Upper lobe of right lung (tissue), 1 donor: ENCODE measurements at regions not wholly inside any gene's neighbourhood (a gene's known extent, or its start where the extent isn't known, plus 50 kb on each side); places are given as distances from the start of the nearest gene placed in this dataset.

Experiments
- ATAC-seq: fragments of 200-7000 bp; cut with Tn5 transposase; one replicate; pipeline ENCODE4 v1.9.1; 2020; ENCODE audit warnings: mild to moderate bottlenecking, moderate library complexity
- DNase-seq: peaks from one replicate; pipeline ENCODE4 v3.0.0-alpha.2; 2020
- H3K27ac ChIP-seq: fragments of 200-600 bp; one replicate; pipeline ENCODE4 v1.8.0; 2022
- H3K27me3 ChIP-seq: fragments of 200-600 bp; one replicate; pipeline ENCODE4 v1.8.0; 2022; ENCODE audit warnings: mild to moderate bottlenecking
- H3K36me3 ChIP-seq: fragments of 200-600 bp; one replicate; pipeline ENCODE4 v1.8.0; 2022
- H3K4me1 ChIP-seq: fragments of 200-600 bp; one replicate; pipeline ENCODE4 v1.8.0; 2022
- H3K4me3 ChIP-seq: fragments of 200-600 bp; one replicate; pipeline ENCODE4 v1.8.0; 2022; ENCODE audit warnings: mild to moderate bottlenecking
- H3K9me3 ChIP-seq: fragments of 200-600 bp; one replicate; pipeline ENCODE4 v1.8.0; 2022
- intact Hi-C: fragments of 100-400 bp; cut with DNase I; formaldehyde crosslinking; loops from one replicate; pipeline ENCODE4 v1.11.0; 2022
- TF ChIP-seq, protein P1 (sequence below): fragments of 200-600 bp; IDR thresholded peaks from one replicate; pipeline ENCODE4 v1.8.0; 2022; ENCODE audit warnings: antibody characterized with exemption
- donor health status: DM: no; HTN: yes; CAD: no; lungs with severe emphysema.

DNA sequence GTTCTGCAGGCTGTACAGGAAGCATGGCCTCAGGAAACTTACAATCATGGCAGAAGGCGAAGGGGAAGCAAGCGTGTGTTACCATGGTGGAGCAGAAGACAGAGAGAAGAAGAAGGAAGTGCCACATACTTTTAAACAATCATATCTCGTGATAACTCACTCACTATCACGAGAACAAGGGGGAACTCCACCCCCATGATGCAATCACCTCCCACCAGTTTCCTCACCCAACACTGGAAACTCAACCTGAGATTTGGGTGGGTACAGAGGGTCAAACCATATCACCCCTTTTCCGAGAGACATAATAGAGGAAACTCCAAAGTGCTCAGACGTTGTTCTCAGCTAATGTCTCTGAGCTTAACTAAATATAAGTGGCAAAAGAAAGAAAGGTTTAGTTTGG, 186.3 kb upstream of the MME start:
- H3K4me3 ChIP-seq, result no peak overlapping the region
- H3K27ac ChIP-seq, result no peak overlapping the region
- H3K36me3 ChIP-seq, result no peaks in the 10 kb centered on the region
- H3K9me3 ChIP-seq, result no peaks in the 10 kb centered on the region
- TF ChIP-seq, protein P1, sequence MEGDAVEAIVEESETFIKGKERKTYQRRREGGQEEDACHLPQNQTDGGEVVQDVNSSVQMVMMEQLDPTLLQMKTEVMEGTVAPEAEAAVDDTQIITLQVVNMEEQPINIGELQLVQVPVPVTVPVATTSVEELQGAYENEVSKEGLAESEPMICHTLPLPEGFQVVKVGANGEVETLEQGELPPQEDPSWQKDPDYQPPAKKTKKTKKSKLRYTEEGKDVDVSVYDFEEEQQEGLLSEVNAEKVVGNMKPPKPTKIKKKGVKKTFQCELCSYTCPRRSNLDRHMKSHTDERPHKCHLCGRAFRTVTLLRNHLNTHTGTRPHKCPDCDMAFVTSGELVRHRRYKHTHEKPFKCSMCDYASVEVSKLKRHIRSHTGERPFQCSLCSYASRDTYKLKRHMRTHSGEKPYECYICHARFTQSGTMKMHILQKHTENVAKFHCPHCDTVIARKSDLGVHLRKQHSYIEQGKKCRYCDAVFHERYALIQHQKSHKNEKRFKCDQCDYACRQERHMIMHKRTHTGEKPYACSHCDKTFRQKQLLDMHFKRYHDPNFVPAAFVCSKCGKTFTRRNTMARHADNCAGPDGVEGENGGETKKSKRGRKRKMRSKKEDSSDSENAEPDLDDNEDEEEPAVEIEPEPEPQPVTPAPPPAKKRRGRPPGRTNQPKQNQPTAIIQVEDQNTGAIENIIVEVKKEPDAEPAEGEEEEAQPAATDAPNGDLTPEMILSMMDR, result no peak
- ATAC-seq (no peak), DNase-seq (no peak)
- intact Hi-C loops, result no loop called here
- no peaks in the 10 kb centered on the region for H3K4me1 ChIP-seq
- no peaks in the 10 kb centered on the region for H3K27me3 ChIP-seq

DNA sequence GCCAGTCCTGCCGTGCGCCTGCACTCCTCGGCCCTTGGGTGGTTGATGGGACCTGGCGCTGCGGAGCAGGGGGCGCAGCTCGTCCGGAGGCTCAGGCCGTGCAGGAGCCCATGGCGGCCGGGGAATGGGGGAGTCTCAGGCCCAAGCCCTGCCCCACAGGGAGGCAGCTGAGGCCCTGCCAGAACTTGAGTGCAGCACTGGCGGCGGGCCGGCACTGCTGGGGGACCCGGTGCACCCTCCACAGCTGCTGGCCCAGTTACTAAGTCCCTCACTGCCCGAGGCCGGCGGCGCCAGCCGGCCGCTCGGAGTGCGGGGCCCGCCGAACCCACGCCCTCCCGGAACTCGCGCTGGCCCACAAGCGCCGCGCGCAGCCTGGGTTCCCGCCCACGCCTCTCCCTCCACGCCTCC, 190.9 kb upstream of the MME start:
- intact Hi-C loops, result no loop called here
- no peak for DNase-seq
- TF ChIP-seq, protein P1, result no peak

DNA sequence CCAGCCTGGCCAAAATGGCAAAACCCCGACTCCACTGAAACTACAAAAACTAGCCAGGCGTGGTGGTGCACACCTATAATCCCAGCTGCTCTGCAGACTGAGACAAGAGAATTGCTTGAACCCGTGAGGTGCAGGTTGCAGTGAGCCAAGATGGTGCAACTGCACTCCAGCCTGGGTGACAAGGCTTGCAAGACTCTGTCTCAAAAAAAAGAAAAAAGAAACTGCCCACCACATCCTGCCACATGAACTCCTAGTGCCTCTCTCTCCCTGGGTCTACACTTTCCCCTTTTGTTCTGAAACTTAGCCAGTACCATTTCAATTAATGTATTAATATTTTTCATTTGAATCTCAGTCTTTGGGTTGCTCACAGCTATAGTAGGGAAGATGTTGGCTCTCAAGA, 192.2 kb upstream of the MME start:
- no peaks in the 10 kb centered on the region for H3K36me3 ChIP-seq
- ATAC-seq, result no peak
- no peaks in the 10 kb centered on the region for H3K9me3 ChIP-seq
- H3K27ac ChIP-seq, result no peak overlapping the region
- intact Hi-C loops, result no loop called here
- no peak overlapping the region for H3K4me3 ChIP-seq
- TF ChIP-seq, protein P1, result no peak
- no peak for DNase-seq
- H3K27me3 ChIP-seq, result no peaks in the 10 kb centered on the region
- H3K4me1 ChIP-seq, result no peaks in the 10 kb centered on the region

More for the DNA sequence above, 190.9 kb upstream of the MME start:
- Histone ChIP-seq H3K27ac (no peak overlapping the region), H3K27me3 (no peaks in the 10 kb centered on the region), H3K4me1 (no peaks in the 10 kb centered on the region), H3K36me3 (no peaks in the 10 kb centered on the region), H3K4me3 (no peak overlapping the region), H3K9me3 (no peaks in the 10 kb centered on the region)
- peak; percentile 19 for ATAC-seq

DNA sequence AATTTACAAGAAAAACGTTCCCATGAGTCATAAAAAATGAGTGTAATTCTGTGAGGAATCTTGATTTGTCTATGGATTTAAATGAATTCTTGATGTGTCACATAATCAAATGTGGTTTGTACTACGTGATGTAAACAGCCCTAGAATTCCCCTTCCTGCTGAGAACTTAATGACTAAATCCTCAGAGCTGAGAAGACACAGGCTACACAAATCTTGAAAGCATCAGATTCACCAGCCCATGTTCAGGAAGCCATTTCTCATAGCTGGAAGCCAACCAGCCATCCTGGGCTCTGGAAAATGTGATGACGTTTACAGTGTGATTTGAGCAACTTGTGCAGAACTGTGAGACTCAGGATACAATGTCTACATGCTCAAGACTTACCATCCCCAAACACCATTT, 193.7 kb upstream of the MME start:
- Histone ChIP-seq H3K4me1 (no peaks in the 10 kb centered on the region), H3K27me3 (no peaks in the 10 kb centered on the region), H3K36me3 (no peaks in the 10 kb centered on the region), H3K4me3 (no peak overlapping the region), H3K9me3 (no peaks in the 10 kb centered on the region), H3K27ac (no peak overlapping the region)
- no peak for ATAC-seq
- intact Hi-C loops, result no loop called here
- TF ChIP-seq, protein P1, result no peak
- no peak for DNase-seq

DNA sequence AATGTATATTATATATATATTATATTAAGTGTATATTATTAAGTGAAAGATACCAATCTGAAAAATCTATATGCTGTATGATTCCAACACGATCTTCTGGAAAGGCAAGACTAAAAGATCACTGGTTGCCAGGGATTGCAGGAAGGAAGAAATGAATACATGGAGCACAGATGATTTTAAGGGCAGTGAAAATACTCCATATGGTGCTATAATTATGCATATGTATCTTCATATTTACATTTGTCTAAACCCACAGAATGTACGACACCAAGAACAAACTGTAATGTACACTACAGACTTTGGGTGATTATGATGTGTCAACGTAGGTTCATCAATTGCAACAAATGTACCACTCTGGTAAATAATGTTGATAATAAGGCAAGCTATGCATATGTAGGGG, 194.7 kb upstream of the MME start:
- intact Hi-C loops, result no loop called here
- ATAC-seq, result no peak

DNA sequence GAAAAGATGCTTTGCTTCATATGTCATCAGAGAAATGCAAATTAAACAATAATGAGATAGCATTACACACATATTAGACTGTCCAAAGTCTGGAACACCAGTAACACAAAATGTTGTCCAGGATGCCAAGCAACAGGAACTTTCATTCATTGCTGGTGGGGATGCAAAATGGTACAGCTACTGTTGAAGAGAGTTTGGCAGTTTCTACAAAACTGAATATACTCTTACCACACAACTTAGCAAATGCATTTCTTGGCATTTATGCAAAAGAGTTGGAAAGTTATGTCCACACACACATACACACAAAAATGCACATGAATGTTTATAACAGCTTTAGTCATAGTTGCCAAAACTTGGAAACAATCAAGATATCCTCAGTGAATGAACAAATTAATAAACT, 195.2 kb upstream of the MME start:
- intact Hi-C loops, result no loop called here
- ATAC-seq, result no peak

More for the DNA sequence above, 194.7 kb upstream of the MME start:
- no peaks in the 10 kb centered on the region for H3K9me3 ChIP-seq
- no peak for DNase-seq
- H3K36me3 ChIP-seq, result no peaks in the 10 kb centered on the region
- no peak overlapping the region for H3K4me3 ChIP-seq
- TF ChIP-seq, protein P1, result no peak
- no peaks in the 10 kb centered on the region for H3K4me1 ChIP-seq
- no peak overlapping the region for H3K27ac ChIP-seq
- no peaks in the 10 kb centered on the region for H3K27me3 ChIP-seq

More for the DNA sequence above, 195.2 kb upstream of the MME start:
- Histone ChIP-seq H3K27ac (no peak overlapping the region), H3K4me1 (no peaks in the 10 kb centered on the region), H3K4me3 (no peak overlapping the region), H3K27me3 (no peaks in the 10 kb centered on the region), H3K9me3 (no peaks in the 10 kb centered on the region), H3K36me3 (no peaks in the 10 kb centered on the region)
- TF ChIP-seq, protein P1, result no peak
- no peak for DNase-seq
